SK-N-SH (cell line): ENCODE measurements at regions not wholly inside any gene's neighbourhood (a gene's known extent, or its start where the extent isn't known, plus 50 kb on each side); places are given as distances from the start of the nearest gene placed in this dataset.

Experiments
- CTCF ChIA-PET: fragments of 300-600, 350-600 bp; formaldehyde crosslinking; extraction: SDS; loops from one replicate; lab custom pipeline; 2021; lab: Yijun Ruan, JAX
- POLR2A ChIA-PET: fragments of 350-600 bp; sonication (Branson Sonifier 250); formaldehyde crosslinking; extraction: SDS; loops from one replicate; lab custom pipeline; 2020; ENCODE audit warnings: antibody characterized with exemption, inconsistent platforms; lab: Yijun Ruan, JAX
- DNase-seq: peaks from one replicate; pipeline ENCODE4 v3.0.0; 2012
- H2AFZ ChIP-seq: fragments of 200-600 bp; sonication (generic); 2 replicates; pipeline ENCODE4 v1.8.1; 2016; ENCODE audit warnings: antibody characterized with exemption, mild to moderate bottlenecking, low read depth
- H3F3A ChIP-seq: fragments of 200-600 bp; sonication (generic); replicated peaks from 2 replicates; pipeline ENCODE3; 2016; ENCODE audit warnings: antibody characterized with exemption, mild to moderate bottlenecking; ENCODE audit not compliant: insufficient read depth
- H3K27ac ChIP-seq, 2 experiments: fragments of 200-500 bp in 1 of 2; fragments of 200-600 bp in 1 of 2; sonication (Bioruptor generic) in 1 of 2; sonication (generic), shearing (Covaris generic) in 1 of 2; 2 replicates each; pipeline versions ENCODE4 v1.5.1 to v1.6.1; 2014 to 2016; ENCODE audit warnings: low read depth in 2 of 2, inconsistent platforms in 1 of 2, low read length in 1 of 2, mild to moderate bottlenecking in 1 of 2, mixed read lengths in 1 of 2
- H3K27me3 ChIP-seq: fragments of 200-600 bp; sonication (generic), shearing (Covaris generic); 2 replicates; pipeline ENCODE4 v1.6.1; 2016; ENCODE audit warnings: mixed run types; ENCODE audit not compliant: insufficient read depth
- H3K36me3 ChIP-seq, 2 experiments: fragments of 200-500 bp in 1 of 2; fragments of 200-600 bp in 1 of 2; sonication (Bioruptor generic) in 1 of 2; sonication (generic) in 1 of 2; replicated peaks in 1 of 2; 2 replicates each; pipeline versions ENCODE3 to v1.5.1; 2014 to 2016; ENCODE audit warnings: low read length in 1 of 2, mild to moderate bottlenecking in 1 of 2; ENCODE audit not compliant: insufficient read depth in 2 of 2, control insufficient read depth in 1 of 2
- H3K4me1 ChIP-seq, 2 experiments: fragments of 200-500 bp in 1 of 2; fragments of 200-600 bp in 1 of 2; sonication (Bioruptor generic) in 1 of 2; sonication (generic), shearing (Covaris generic) in 1 of 2; 2 replicates each; pipeline versions ENCODE4 v1.5.1 to v1.6.1; 2014 to 2016; ENCODE audit warnings: low read depth in 1 of 2, low read length in 1 of 2, mixed run types in 1 of 2; ENCODE audit not compliant: insufficient read depth in 2 of 2, control insufficient read depth in 1 of 2
- H3K4me2 ChIP-seq: fragments of 200-600 bp; sonication (generic), shearing (Covaris generic); 2 replicates; pipeline ENCODE4 v1.6.1; 2017; ENCODE audit warnings: mixed run types
- H3K4me3 ChIP-seq, 2 experiments: fragments of 200-500 bp in 1 of 2; fragments of 200-600 bp in 1 of 2; sonication (Bioruptor generic) in 1 of 2; sonication (generic), shearing (Covaris generic) in 1 of 2; 2 replicates each; pipeline versions ENCODE4 v1.5.1 to v1.8.1; 2014 to 2016; ENCODE audit warnings: low read depth in 2 of 2, inconsistent platforms in 1 of 2, low read length in 1 of 2, mild to moderate bottlenecking in 1 of 2, mixed read lengths in 1 of 2, moderate library complexity in 1 of 2
- H3K79me2 ChIP-seq: fragments of 200-600 bp; sonication (generic); 2 replicates; pipeline ENCODE4 v1.8.1; 2017; ENCODE audit warnings: mild to moderate bottlenecking; ENCODE audit not compliant: insufficient read depth
- H3K9ac ChIP-seq: fragments of 200-600 bp; sonication (generic); 2 replicates; pipeline ENCODE4 v1.6.1; 2017; ENCODE audit warnings: mixed run types
- H3K9me2 ChIP-seq: fragments of 200-600 bp; sonication (generic); 2 replicates; pipeline ENCODE4 v1.6.1; 2017; ENCODE audit warnings: mixed run types
- H3K9me3 ChIP-seq: fragments of 200-600 bp; sonication (generic); 2 replicates; pipeline ENCODE4 v1.6.1; 2017; ENCODE audit warnings: mixed run types, mild to moderate bottlenecking, moderate library complexity
- H4K20me1 ChIP-seq: fragments of 200-600 bp; sonication (generic); 2 replicates; pipeline ENCODE4 v1.6.1; 2017; ENCODE audit warnings: mild to moderate bottlenecking, mixed run types; ENCODE audit not compliant: insufficient read depth
- CHD2 ChIP-seq: fragments of 150-350 bp; IDR thresholded peaks from 2 replicates; pipeline ENCODE4 v1.6.1; 2018; ENCODE audit warnings: low read length; ENCODE audit not compliant: partially characterized antibody
- CTCF ChIP-seq: fragments of 200-600 bp; sonication (generic); IDR thresholded peaks from 2 replicates; pipeline ENCODE4 v1.6.1; 2017; ENCODE audit warnings: antibody characterized with exemption, mild to moderate bottlenecking, moderate library complexity
- ELF1 ChIP-seq: IDR thresholded peaks from 2 replicates; pipeline ENCODE4 v1.4.0; 2012
- EP300 ChIP-seq, 2 experiments: IDR thresholded peaks; 2 replicates each; pipeline versions ENCODE4 v1.4.0 to v1.6.1; 2012; ENCODE audit warnings: borderline replicate concordance in 1 of 2, low read depth in 1 of 2, low read length in 1 of 2
- GABPA ChIP-seq: IDR thresholded peaks from 2 replicates; pipeline ENCODE4 v1.4.0; 2012; ENCODE audit warnings: low read depth, mild to moderate bottlenecking
- IRF3 ChIP-seq: fragments of 150-350 bp; IDR thresholded peaks from 2 replicates; pipeline ENCODE4 v1.6.1; 2016; ENCODE audit warnings: mild to moderate bottlenecking, low read depth, low read length
- MAX ChIP-seq: IDR thresholded peaks from 2 replicates; pipeline ENCODE4 v1.4.0; 2012; ENCODE audit warnings: low read depth
- NFIC ChIP-seq: IDR thresholded peaks from 2 replicates; pipeline ENCODE4 v1.4.0; 2012; ENCODE audit warnings: borderline replicate concordance
- PBX3 ChIP-seq: IDR thresholded peaks from 2 replicates; pipeline ENCODE4; 2012
- RCOR1 ChIP-seq: fragments of 150-350 bp; IDR thresholded peaks from 2 replicates; pipeline ENCODE4 v1.6.1; 2017; ENCODE audit warnings: antibody characterized with exemption, low read length
- RFX5 ChIP-seq: IDR thresholded peaks from 2 replicates; pipeline ENCODE4 v1.6.1; 2012; ENCODE audit warnings: mild to moderate bottlenecking, improper control_type of control experiment, low read length
- WGBS: methylation state at CpG from one replicate; pipeline ENCODE4 v1.1.6; 2017; ENCODE audit warnings: low lambda C conversion rate; 5-methylcytosine and 5-hydroxymethylcytosine counted together

GRCh38 chr16:51952500-51952899 lies 594.4 kb downstream of the TOX3 start:
- H3K9me3 ChIP-seq, result no peaks in the 10 kb centered on the region
- ChIA-PET POLR2A (no interaction called here), CTCF (interaction anchor here (0.9 to 2.2 kb wide), 4 partner anchors 12 to 193 kb away, joined by 3 to 6 read pairs (median 4); no protein-coding TSS in a partner anchor)
- no peaks in the 10 kb centered on the region for H3K36me3 ChIP-seq
- 37% methylated on average over 3 of the region's 3 CpGs for WGBS
- H3K4me1 ChIP-seq, result peaks cover 0 to 26% of the 10 kb centered on the region in 2 experiments; a peak in 2 of 4 replicates
- H3K27me3 ChIP-seq, result no peaks in the 10 kb centered on the region
- H3K4me2 ChIP-seq, result no peak overlapping the region
- H3K9ac ChIP-seq, result no peak overlapping the region
- no peaks in the 10 kb centered on the region for H4K20me1 ChIP-seq
- DNase-seq, result no peak
- no peaks in the 10 kb centered on the region for H3K79me2 ChIP-seq
- TF ChIP-seq ELF1, result no peak
- no peak for TF ChIP-seq IRF3
- TF ChIP-seq NFIC, result no peak
- TF ChIP-seq CHD2, result no peak
- no peak for TF ChIP-seq PBX3
- no peaks in the 10 kb centered on the region for H3K9me2 ChIP-seq
- no peak overlapping the region for H2AFZ ChIP-seq
- H3K4me3 ChIP-seq, result no peak overlapping the region
- no peak overlapping the region for H3K27ac ChIP-seq
- no peaks in the 10 kb centered on the region for H3F3A ChIP-seq

- H3K27ac ChIP-seq, result peak overlapping the region in 1 of 2 experiments; percentile 11; a peak in 1 of 4 replicates
- no peak overlapping the region for H3K4me3 ChIP-seq
- ChIA-PET CTCF (interaction anchor here (1.3 to 3.1 kb wide), 3 partner anchors 11 to 133 kb away, joined by 5 to 17 read pairs (median 6); no protein-coding TSS in a partner anchor), POLR2A (no interaction called here)
- H2AFZ ChIP-seq, result no peak overlapping the region
- no peaks in the 10 kb centered on the region for H4K20me1 ChIP-seq
- no peaks in the 10 kb centered on the region for H3F3A ChIP-seq
- no peak for DNase-seq
- no peaks in the 10 kb centered on the region for H3K36me3 ChIP-seq
- no peaks in the 10 kb centered on the region for H3K9me2 ChIP-seq
- no peaks in the 10 kb centered on the region for H3K79me2 ChIP-seq
- no peaks in the 10 kb centered on the region for H3K27me3 ChIP-seq
- no peak overlapping the region for H3K9ac ChIP-seq
- 36% methylated on average over 6 of the region's 7 CpGs for WGBS
- H3K4me2 ChIP-seq, result no peak overlapping the region
- H3K4me1 ChIP-seq, result peaks cover 0 to 26% of the 10 kb centered on the region in 2 experiments; a peak in 2 of 4 replicates
- no peaks in the 10 kb centered on the region for H3K9me3 ChIP-seq
- TF ChIP-seq GABPA, result no peak
- TF ChIP-seq MAX, result no peak
- no peak for TF ChIP-seq RCOR1
- no peak for TF ChIP-seq CTCF
- no peak for TF ChIP-seq EP300 (IDR thresholded peaks at IDR 0.05; ENCODE audit: borderline replicate concordance in 1 of 2, low read depth in 1 of 2, low read length in 1 of 2)
- TF ChIP-seq RFX5, result no peak
These were observed 595.2 kb downstream of the TOX3 start for GRCh38 chr16:51951668-51952298.
